Endothelial cell of umbilical vein (primary cell): ENCODE measurements at regions not wholly inside any gene's neighbourhood (a gene's known extent, or its start where the extent isn't known, plus 50 kb on each side); places are given as distances from the start of the nearest gene placed in this dataset.

Experiments used
- BruUV-seq: library from RNA; stranded (reverse); fragments of 400-500 nt; replicated peaks from 2 replicates; lab custom pipeline; 2021; lab: Mats Ljungman, UMichigan
- CTCF ChIA-PET: fragments of 300-600, 350-600 bp; sonication (Branson Sonifier 250); formaldehyde crosslinking; loops from one replicate; lab custom pipeline; 2021; ENCODE audit warnings: antibody characterized with exemption, inconsistent platforms; lab: Charles Lee
- POLR2A ChIA-PET: fragments of 300-600, 350-600 bp; sonication (Branson Sonifier 250); formaldehyde crosslinking; loops from one replicate; lab custom pipeline; 2021; ENCODE audit warnings: antibody characterized with exemption, inconsistent platforms; lab: Charles Lee
- DNase-seq: peaks from one replicate; pipeline ENCODE4 v3.0.0-alpha.2; 2011; ENCODE audit warnings: low read depth, low spot score
- FAIRE-seq: peaks from 2 replicates; lab custom pipeline; 2011; peaks lifted over from hg19 to GRCh38; lab: Jason Lieb, UNC
- H2AFZ ChIP-seq: 2 replicates; pipeline ENCODE4 v1.6.0; 2012; ENCODE audit warnings: low read depth, low read length, control low read depth, inconsistent platforms
- H3K27ac ChIP-seq: 2 replicates; pipeline ENCODE4 v1.5.1; 2011; ENCODE audit warnings: low read depth, mild to moderate bottlenecking, control low read depth, low read length, moderate library complexity; ENCODE audit not compliant: insufficient read depth
- H3K27me3 ChIP-seq, 2 experiments: 2 replicates each; pipeline versions ENCODE4 v1.6.0 to v1.6.1; 2011; ENCODE audit warnings: low read length in 2 of 2, mixed read lengths in 1 of 2; ENCODE audit not compliant: control insufficient read depth in 2 of 2, insufficient read depth in 2 of 2
- H3K36me3 ChIP-seq, 2 experiments: 2 replicates in 1 of 2; 3 replicates in 1 of 2; pipeline ENCODE4 v1.5.1; 2011; ENCODE audit warnings: low read length in 2 of 2, mild to moderate bottlenecking in 1 of 2, moderate library complexity in 1 of 2; ENCODE audit not compliant: control insufficient read depth in 2 of 2, insufficient read depth in 2 of 2; ENCODE audit errors: extremely low read depth in 1 of 2
- H3K4me1 ChIP-seq: 3 replicates; pipeline ENCODE4 v1.5.1; 2011; ENCODE audit warnings: mild to moderate bottlenecking, low read length; ENCODE audit not compliant: control insufficient read depth, insufficient read depth; ENCODE audit errors: extremely low read depth
- H3K4me2 ChIP-seq: 2 replicates; pipeline ENCODE4 v1.6.1; 2011; ENCODE audit warnings: low read length, control low read depth, mixed read lengths; ENCODE audit not compliant: insufficient read depth
- H3K4me3 ChIP-seq, 3 experiments: fragments of 200-600 bp in 1 of 3; sonication (generic), shearing (Covaris generic) in 1 of 3; replicated peaks in 1 of 3; 2 replicates each; pipeline ENCODE4 v1.5.1; 2011 to 2016; ENCODE audit warnings: control low read depth in 3 of 3, low read length in 3 of 3, mild to moderate bottlenecking in 2 of 3, inconsistent platforms in 1 of 3, low read depth in 1 of 3, moderate library complexity in 1 of 3; ENCODE audit not compliant: insufficient read depth in 1 of 3
- H3K79me2 ChIP-seq: 2 replicates; pipeline ENCODE4 v1.6.0; 2012; ENCODE audit warnings: low read length, inconsistent platforms; ENCODE audit not compliant: control insufficient read depth, insufficient read depth
- H3K9ac ChIP-seq: replicated peaks from 2 replicates; pipeline ENCODE3; 2011; ENCODE audit warnings: low read length, control low read depth; ENCODE audit not compliant: insufficient read depth; ENCODE audit errors: extremely low read depth
- H3K9me1 ChIP-seq: replicated peaks from 3 replicates; pipeline ENCODE4 v1.6.0; 2011; ENCODE audit warnings: mild to moderate bottlenecking, low read length; ENCODE audit not compliant: control insufficient read depth, insufficient read depth; ENCODE audit errors: extremely low read depth
- H3K9me3 ChIP-seq: replicated peaks from 2 replicates; pipeline ENCODE4 v1.5.1; 2012; ENCODE audit warnings: low read length, inconsistent platforms; ENCODE audit not compliant: control insufficient read depth, insufficient read depth
- H4K20me1 ChIP-seq: replicated peaks from 2 replicates; pipeline ENCODE3; 2011; ENCODE audit warnings: mild to moderate bottlenecking, low read length; ENCODE audit not compliant: control insufficient read depth, insufficient read depth; ENCODE audit errors: extremely low read depth
- EZH2 ChIP-seq: IDR thresholded peaks from 2 replicates; pipeline ENCODE4 v1.6.1; 2012; ENCODE audit warnings: borderline replicate concordance, low read depth, mild to moderate bottlenecking, moderate library complexity, low read length, inconsistent platforms; ENCODE audit not compliant: severe bottlenecking
- FOS ChIP-seq: IDR thresholded peaks from 2 replicates; pipeline ENCODE4 v1.6.1; 2011; ENCODE audit warnings: mild to moderate bottlenecking, low read length, moderate library complexity, borderline replicate concordance; ENCODE audit not compliant: insufficient read depth
- GATA2 ChIP-seq: IDR thresholded peaks from 2 replicates; pipeline ENCODE4 v1.7.0; 2011; ENCODE audit warnings: low read depth, mild to moderate bottlenecking, moderate library complexity, mixed read lengths, low read length; ENCODE audit not compliant: insufficient read length, insufficient read depth
- JUN ChIP-seq: IDR thresholded peaks from 2 replicates; pipeline ENCODE4 v1.6.1; 2011; ENCODE audit warnings: borderline replicate concordance, low read depth; ENCODE audit not compliant: insufficient read length, insufficient read depth
- MYC ChIP-seq: IDR thresholded peaks from one replicate; pipeline ENCODE4 v1.6.1; 2011; ENCODE audit warnings: mild to moderate bottlenecking, low read depth, low read length
- POLR2A ChIP-seq: IDR thresholded peaks from 2 replicates; pipeline ENCODE4 v1.6.1; 2012; ENCODE audit warnings: low read depth, mild to moderate bottlenecking, control low read depth, low read length
- POLR2AphosphoS5 ChIP-seq: IDR thresholded peaks from 2 replicates; pipeline ENCODE4 v1.6.1; 2012; ENCODE audit warnings: low read depth, mild to moderate bottlenecking, control low read depth, low read length, moderate library complexity; ENCODE audit not compliant: insufficient read depth
- dilution Hi-C: fragments of 300-500 bp; cut with MboI; formaldehyde crosslinking; loops from one replicate; pipeline ENCODE4 v1.15.0; 2019; ENCODE audit warnings: low sequenced_read_pairs; ENCODE audit not compliant: extremely low pct_ligation_motif_present
- intact Hi-C: fragments of 100-400 bp; cut with micrococcal nuclease; formaldehyde crosslinking; loops from one replicate; pipeline ENCODE4 v1.10.0; 2022
- TF ChIP-seq, protein P1 (sequence below), 2 donors: IDR thresholded peaks; 1 replicate in 1 of 2; 2 replicates in 1 of 2; pipeline ENCODE4 v1.5.1; 2011; ENCODE audit warnings: low read length in 2 of 2, mild to moderate bottlenecking in 2 of 2, moderate library complexity in 2 of 2, control low read depth in 1 of 2, inconsistent platforms in 1 of 2, low read depth in 1 of 2; ENCODE audit not compliant: insufficient read depth in 1 of 2; ENCODE audit errors: extremely low read depth in 1 of 2
- TF ChIP-seq, protein P2 (sequence below): IDR thresholded peaks from 2 replicates; pipeline ENCODE4 v1.6.1; 2011; ENCODE audit not compliant: insufficient read depth, insufficient read length

DNA sequence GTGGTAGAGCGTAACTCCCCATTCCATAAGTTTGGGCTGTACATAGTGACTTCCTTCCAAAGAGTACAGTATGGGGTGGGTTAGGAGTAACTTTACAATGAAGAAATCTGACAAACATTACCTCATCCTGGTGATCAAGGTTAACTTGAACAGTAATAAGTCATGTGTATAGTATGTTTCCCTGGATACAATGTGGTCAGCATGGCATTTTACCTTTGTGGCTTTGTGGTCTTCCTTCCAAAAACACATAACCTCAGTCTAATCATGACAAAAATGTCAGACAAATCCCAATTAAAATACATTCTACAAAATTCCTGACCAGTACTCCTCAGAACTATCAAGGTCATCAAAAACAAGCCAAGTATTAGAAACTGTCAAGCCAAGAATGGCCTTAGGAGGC lies 225.1 kb downstream of the UBE3D start:
- ChIA-PET CTCF (interaction anchor here (1.4 to 1.6 kb wide), 2 partner anchors 17 to 36 kb away, joined by 3 to 4 read pairs; no protein-coding TSS in a partner anchor), POLR2A (no interaction called here)
- no peaks in the 10 kb centered on the region for H3K4me1 ChIP-seq
- TF ChIP-seq EZH2 (no peak), FOS (no peak), MYC (no peak), JUN (no peak), POLR2AphosphoS5 (no peak), GATA2 (no peak), POLR2A (no peak)
- TF ChIP-seq, protein P1, sequence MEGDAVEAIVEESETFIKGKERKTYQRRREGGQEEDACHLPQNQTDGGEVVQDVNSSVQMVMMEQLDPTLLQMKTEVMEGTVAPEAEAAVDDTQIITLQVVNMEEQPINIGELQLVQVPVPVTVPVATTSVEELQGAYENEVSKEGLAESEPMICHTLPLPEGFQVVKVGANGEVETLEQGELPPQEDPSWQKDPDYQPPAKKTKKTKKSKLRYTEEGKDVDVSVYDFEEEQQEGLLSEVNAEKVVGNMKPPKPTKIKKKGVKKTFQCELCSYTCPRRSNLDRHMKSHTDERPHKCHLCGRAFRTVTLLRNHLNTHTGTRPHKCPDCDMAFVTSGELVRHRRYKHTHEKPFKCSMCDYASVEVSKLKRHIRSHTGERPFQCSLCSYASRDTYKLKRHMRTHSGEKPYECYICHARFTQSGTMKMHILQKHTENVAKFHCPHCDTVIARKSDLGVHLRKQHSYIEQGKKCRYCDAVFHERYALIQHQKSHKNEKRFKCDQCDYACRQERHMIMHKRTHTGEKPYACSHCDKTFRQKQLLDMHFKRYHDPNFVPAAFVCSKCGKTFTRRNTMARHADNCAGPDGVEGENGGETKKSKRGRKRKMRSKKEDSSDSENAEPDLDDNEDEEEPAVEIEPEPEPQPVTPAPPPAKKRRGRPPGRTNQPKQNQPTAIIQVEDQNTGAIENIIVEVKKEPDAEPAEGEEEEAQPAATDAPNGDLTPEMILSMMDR (IDR thresholded peaks at IDR 0.05; ENCODE audit: extremely low read depth in 1 of 2, insufficient read depth in 1 of 2, low read depth in 1 of 2, low read length in 2 of 2) = no peak
- TF ChIP-seq, protein P2, sequence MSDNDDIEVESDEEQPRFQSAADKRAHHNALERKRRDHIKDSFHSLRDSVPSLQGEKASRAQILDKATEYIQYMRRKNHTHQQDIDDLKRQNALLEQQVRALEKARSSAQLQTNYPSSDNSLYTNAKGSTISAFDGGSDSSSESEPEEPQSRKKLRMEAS = no peak
- DNase-seq (no peak), FAIRE-seq (no peak)
- no peak overlapping the region for H3K9ac ChIP-seq
- no TSS peak for BruUV-seq
- intact Hi-C loops = no loop called here
- H4K20me1 ChIP-seq = no peaks in the 10 kb centered on the region
- H3K27ac ChIP-seq = no peak overlapping the region
- H3K4me3 ChIP-seq = no peak overlapping the region
- H3K79me2 ChIP-seq = no peaks in the 10 kb centered on the region
- H2AFZ ChIP-seq = no peak overlapping the region
- no peaks in the 10 kb centered on the region for H3K27me3 ChIP-seq
- dilution Hi-C loops = no loop called here
- no peak overlapping the region for H3K4me2 ChIP-seq
- no peaks in the 10 kb centered on the region for H3K36me3 ChIP-seq
- no peaks in the 10 kb centered on the region for H3K9me1 ChIP-seq
- no peaks in the 10 kb centered on the region for H3K9me3 ChIP-seq
